ENCODE measurements at regions not wholly inside any gene's neighbourhood (a gene's known extent, or its start where the extent isn't known, plus 50 kb on each side); places are given as distances from the start of the nearest gene placed in this dataset.

DNA sequence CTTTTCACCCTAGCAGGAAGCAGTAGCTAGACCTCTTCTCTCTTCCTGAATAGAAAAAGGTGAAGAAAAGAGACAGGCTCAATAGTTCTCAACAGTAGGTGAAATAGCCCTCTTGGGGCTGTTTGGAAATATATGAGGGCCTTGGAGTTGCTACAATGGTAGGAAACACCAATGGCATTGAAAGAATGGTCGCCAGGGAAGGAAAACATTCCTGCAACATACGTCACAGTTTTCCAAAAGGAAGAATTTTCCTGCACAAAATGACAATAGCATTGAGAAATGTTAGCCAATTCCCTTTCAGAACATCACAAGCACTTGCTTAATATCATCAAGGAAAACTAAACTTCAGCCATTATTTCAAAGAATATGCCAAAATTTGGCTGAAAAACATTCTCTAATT lies 484.5 kb downstream of the IGSF11 start:
- DNase-seq (ENCODE audit: low spot score): peak; percentile 16
- peaks cover 1% of the 10 kb centered on the region for H3K27me3 Mint-ChIP-seq (ENCODE audit: unreplicated experiment)
- H3K9me3 Mint-ChIP-seq (ENCODE audit: unreplicated experiment): no peaks in the 10 kb centered on the region
- TF ChIP-seq, protein P1, sequence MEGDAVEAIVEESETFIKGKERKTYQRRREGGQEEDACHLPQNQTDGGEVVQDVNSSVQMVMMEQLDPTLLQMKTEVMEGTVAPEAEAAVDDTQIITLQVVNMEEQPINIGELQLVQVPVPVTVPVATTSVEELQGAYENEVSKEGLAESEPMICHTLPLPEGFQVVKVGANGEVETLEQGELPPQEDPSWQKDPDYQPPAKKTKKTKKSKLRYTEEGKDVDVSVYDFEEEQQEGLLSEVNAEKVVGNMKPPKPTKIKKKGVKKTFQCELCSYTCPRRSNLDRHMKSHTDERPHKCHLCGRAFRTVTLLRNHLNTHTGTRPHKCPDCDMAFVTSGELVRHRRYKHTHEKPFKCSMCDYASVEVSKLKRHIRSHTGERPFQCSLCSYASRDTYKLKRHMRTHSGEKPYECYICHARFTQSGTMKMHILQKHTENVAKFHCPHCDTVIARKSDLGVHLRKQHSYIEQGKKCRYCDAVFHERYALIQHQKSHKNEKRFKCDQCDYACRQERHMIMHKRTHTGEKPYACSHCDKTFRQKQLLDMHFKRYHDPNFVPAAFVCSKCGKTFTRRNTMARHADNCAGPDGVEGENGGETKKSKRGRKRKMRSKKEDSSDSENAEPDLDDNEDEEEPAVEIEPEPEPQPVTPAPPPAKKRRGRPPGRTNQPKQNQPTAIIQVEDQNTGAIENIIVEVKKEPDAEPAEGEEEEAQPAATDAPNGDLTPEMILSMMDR (IDR thresholded peaks at IDR 0.05; ENCODE audit: unreplicated experiment): no peak
- H3K4me3 Mint-ChIP-seq (ENCODE audit: unreplicated experiment): no peak overlapping the region
- H3K4me1 Mint-ChIP-seq (ENCODE audit: unreplicated experiment): peaks cover 11% of the 10 kb centered on the region
- H3K36me3 Mint-ChIP-seq (ENCODE audit: low read depth, unreplicated experiment): no peaks in the 10 kb centered on the region
- peak overlapping the region; percentile 96 for H3K27ac Mint-ChIP-seq (ENCODE audit: unreplicated experiment)

DNA sequence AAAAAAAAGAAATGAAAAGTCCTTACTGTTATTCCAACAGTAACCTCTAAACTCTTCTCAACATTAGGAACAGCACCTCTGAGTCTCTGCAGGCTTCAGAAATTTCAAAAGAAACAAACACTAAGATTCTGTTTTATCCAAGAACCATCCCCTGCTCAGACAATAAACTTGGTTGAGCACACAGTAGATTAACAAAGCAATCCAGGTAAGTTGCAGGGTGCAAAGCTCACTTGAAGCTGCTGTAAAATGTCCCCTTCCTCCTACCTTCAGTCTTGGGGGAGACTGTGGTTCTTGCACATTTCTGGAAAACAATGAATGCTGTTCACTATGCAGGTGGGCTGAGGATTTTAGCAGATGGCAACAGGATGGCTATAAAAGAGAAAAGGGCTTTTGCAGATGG lies 484.1 kb downstream of the IGSF11 start:
- H3K4me1 Mint-ChIP-seq (ENCODE audit: unreplicated experiment): peaks cover 11% of the 10 kb centered on the region
- DNase-seq (ENCODE audit: low spot score): no peak
- no peaks in the 10 kb centered on the region for H3K9me3 Mint-ChIP-seq (ENCODE audit: unreplicated experiment)
- peak overlapping the region; percentile 67 for H3K27ac Mint-ChIP-seq (ENCODE audit: unreplicated experiment)
- H3K27me3 Mint-ChIP-seq (ENCODE audit: unreplicated experiment): peaks cover 1% of the 10 kb centered on the region
- no peaks in the 10 kb centered on the region for H3K36me3 Mint-ChIP-seq (ENCODE audit: low read depth, unreplicated experiment)
- TF ChIP-seq, protein P1 (IDR thresholded peaks at IDR 0.05; ENCODE audit: unreplicated experiment): no peak
- H3K4me3 Mint-ChIP-seq (ENCODE audit: unreplicated experiment): no peak overlapping the region

DNA sequence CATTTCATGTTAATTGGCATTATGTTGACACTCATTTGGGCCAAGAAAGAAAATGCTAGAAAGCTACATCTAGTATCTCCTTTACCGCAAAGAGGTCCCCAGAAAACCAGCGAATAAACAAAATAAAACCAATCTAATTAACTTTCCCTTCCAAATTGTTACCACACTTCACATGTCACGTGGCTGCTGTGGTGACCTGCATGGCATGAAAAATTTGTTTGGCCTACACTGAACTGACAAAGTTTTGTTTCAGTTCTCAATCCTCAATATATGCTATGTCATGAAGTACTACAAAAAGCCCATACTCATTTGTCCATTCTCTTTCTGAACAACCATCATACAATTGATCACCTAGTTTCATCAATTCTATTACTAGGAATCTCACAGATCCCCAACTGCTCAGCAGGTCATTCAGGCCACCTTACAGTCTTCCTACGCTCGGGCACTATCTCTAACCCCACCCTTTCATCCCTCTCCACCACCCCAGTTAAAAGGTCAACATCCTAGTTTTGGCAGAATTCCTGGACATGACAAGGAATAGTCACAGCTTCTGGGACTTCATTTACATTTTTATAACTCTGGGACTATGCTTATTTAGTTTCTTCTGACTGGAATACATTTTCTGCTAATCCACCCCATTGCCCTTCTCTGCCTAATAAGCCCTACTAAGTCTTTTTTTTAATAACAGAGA lies 480.4 kb downstream of the IGSF11 start:
- H3K27ac Mint-ChIP-seq (ENCODE audit: unreplicated experiment): no peak overlapping the region
- TF ChIP-seq, protein P1 (IDR thresholded peaks at IDR 0.05; ENCODE audit: unreplicated experiment): no peak
- H3K4me3 Mint-ChIP-seq (ENCODE audit: unreplicated experiment): no peak overlapping the region
- H3K4me1 Mint-ChIP-seq (ENCODE audit: unreplicated experiment): peaks cover 11% of the 10 kb centered on the region
- H3K27me3 Mint-ChIP-seq (ENCODE audit: unreplicated experiment): peaks cover 1% of the 10 kb centered on the region
- H3K36me3 Mint-ChIP-seq (ENCODE audit: low read depth, unreplicated experiment): no peaks in the 10 kb centered on the region
- DNase-seq (ENCODE audit: low spot score): no peak
- no peaks in the 10 kb centered on the region for H3K9me3 Mint-ChIP-seq (ENCODE audit: unreplicated experiment)

DNA sequence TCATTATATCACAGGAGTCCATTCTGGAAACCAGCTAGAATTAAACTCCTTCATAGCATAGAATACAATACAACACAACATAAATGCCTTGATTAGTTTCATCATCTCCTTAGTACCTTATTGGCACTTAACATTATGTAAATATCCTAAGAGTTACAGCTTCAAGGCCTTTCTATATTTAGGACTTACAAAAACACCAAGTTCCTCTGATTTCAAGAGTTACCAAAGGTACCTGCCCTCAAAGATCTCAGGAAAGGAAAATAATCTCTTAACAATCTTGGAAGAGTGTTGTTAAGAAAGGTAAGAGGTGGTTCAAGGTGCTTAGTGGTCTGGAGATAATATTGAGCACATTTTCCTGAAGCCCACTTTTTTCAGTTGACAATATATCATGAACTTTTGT lies 477.7 kb downstream of the IGSF11 start:
- no peak for DNase-seq (ENCODE audit: low spot score)
- H3K27ac Mint-ChIP-seq (ENCODE audit: unreplicated experiment): no peak overlapping the region
- no peaks in the 10 kb centered on the region for H3K4me1 Mint-ChIP-seq (ENCODE audit: unreplicated experiment)
- H3K36me3 Mint-ChIP-seq (ENCODE audit: low read depth, unreplicated experiment): no peaks in the 10 kb centered on the region
- H3K27me3 Mint-ChIP-seq (ENCODE audit: unreplicated experiment): peaks cover 1% of the 10 kb centered on the region
- TF ChIP-seq, protein P1 (IDR thresholded peaks at IDR 0.05; ENCODE audit: unreplicated experiment): no peak
- H3K4me3 Mint-ChIP-seq (ENCODE audit: unreplicated experiment): no peak overlapping the region
- no peaks in the 10 kb centered on the region for H3K9me3 Mint-ChIP-seq (ENCODE audit: unreplicated experiment)

DNA sequence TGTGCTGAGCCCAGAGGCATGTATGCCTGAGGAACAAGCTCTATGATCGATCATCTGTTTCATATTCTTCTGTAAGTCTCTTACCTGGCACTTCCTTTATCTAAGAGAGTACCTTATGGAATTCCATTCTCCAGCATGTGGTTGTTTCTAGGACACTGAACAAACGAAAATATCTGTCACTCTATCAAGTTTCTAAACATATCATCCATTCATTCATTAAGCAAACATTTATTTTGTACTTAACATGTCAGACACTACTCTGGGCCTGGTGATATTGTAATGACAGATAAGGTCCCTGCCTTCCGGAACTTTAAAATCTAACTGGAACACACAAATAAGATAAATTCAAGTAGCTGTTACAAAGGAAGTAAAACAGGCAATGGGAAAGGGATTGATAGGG lies 477.1 kb downstream of the IGSF11 start:
- no peak for DNase-seq (ENCODE audit: low spot score)
- Mint-ChIP-seq H3K27ac (ENCODE audit: unreplicated experiment) (no peak overlapping the region), H3K36me3 (ENCODE audit: low read depth, unreplicated experiment) (no peaks in the 10 kb centered on the region), H3K27me3 (ENCODE audit: unreplicated experiment) (no peaks in the 10 kb centered on the region), H3K4me1 (ENCODE audit: unreplicated experiment) (peaks cover 2% of the 10 kb centered on the region), H3K4me3 (ENCODE audit: unreplicated experiment) (no peak overlapping the region), H3K9me3 (ENCODE audit: unreplicated experiment) (no peaks in the 10 kb centered on the region)
- TF ChIP-seq, protein P1 (IDR thresholded peaks at IDR 0.05; ENCODE audit: unreplicated experiment): no peak
